Uterus (tissue), 2 donors: ENCODE measurements at regions not wholly inside any gene's neighbourhood (a gene's known extent, or its start where the extent isn't known, plus 50 kb on each side); places are given as distances from the start of the nearest gene placed in this dataset.

ENCODE experiments used
- POLR2A ChIP-seq, 2 donors: fragments of 450-650 bp; IDR thresholded peaks; one replicate each; pipeline ENCODE4 v1.6.1; 2016; ENCODE audit warnings: antibody characterized with exemption in 2 of 2, mild to moderate bottlenecking in 1 of 2, moderate library complexity in 1 of 2
- TF ChIP-seq, protein P1 (sequence below), 4 experiments: fragments of 200-600 bp in 2 of 4; fragments of 450-650 bp in 2 of 4; sonication (generic) in 2 of 4; IDR thresholded peaks; one replicate each; pipeline ENCODE4 v1.5.1; 2016 to 2019; ENCODE audit warnings: antibody characterized with exemption in 4 of 4, mild to moderate bottlenecking in 2 of 4, moderate library complexity in 1 of 4

DNA sequence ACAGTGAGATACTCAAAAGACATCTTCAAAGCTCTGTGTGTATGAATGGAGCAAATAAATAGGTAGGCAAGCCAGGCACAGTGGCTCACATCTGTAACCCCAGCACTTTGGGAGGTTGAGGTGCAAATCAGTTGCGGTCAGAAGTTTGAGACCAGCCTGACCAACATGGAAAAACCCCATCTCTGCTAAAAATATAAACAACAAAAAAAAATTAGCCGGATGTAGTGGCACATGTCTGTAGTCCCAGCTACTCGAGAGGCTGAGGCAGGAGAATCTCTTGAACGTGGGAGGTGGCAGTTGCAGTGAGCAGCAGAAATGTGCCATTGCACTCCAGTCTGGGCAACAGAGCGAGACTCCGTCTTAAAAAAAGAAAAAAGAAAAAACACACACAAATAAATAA is 945.1 kb upstream of the PIK3C3 start:
- TF ChIP-seq, protein P1, sequence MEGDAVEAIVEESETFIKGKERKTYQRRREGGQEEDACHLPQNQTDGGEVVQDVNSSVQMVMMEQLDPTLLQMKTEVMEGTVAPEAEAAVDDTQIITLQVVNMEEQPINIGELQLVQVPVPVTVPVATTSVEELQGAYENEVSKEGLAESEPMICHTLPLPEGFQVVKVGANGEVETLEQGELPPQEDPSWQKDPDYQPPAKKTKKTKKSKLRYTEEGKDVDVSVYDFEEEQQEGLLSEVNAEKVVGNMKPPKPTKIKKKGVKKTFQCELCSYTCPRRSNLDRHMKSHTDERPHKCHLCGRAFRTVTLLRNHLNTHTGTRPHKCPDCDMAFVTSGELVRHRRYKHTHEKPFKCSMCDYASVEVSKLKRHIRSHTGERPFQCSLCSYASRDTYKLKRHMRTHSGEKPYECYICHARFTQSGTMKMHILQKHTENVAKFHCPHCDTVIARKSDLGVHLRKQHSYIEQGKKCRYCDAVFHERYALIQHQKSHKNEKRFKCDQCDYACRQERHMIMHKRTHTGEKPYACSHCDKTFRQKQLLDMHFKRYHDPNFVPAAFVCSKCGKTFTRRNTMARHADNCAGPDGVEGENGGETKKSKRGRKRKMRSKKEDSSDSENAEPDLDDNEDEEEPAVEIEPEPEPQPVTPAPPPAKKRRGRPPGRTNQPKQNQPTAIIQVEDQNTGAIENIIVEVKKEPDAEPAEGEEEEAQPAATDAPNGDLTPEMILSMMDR (IDR thresholded peaks at IDR 0.05), result no peak
- TF ChIP-seq POLR2A (IDR thresholded peaks at IDR 0.05), result no peak
